T47D (cell line): ENCODE measurements at regions not wholly inside any gene's neighbourhood (a gene's known extent, or its start where the extent isn't known, plus 50 kb on each side); places are given as distances from the start of the nearest gene placed in this dataset.

Experiments used
- DNase-seq, 2 experiments: peaks; one replicate each; pipeline versions ENCODE4 v3.0.0 to v3.0.0-alpha.2; 2011 to 2012; ENCODE audit warnings: low read depth in 1 of 2, low spot score in 1 of 2
- JUND ChIP-seq: IDR thresholded peaks from 2 replicates; pipeline ENCODE4 v1.6.1; 2012; ENCODE audit warnings: low read depth
- in situ Hi-C: cut with HindIII; loops from 2 replicates; pipeline ENCODE4 v1.10.0; 2016; ENCODE audit warnings: low sequenced_read_pairs, low pct_unique_long_range_greater_than_20kb

GRCh38 chr4:95963456-95963855 is 123.6 kb downstream of the PDHA2 start:
- DNase-seq: no peak
- no peak for TF ChIP-seq JUND
- in situ Hi-C loops: no loop called here

- DNase-seq: no peak
- in situ Hi-C loops: no loop called here
- no peak for TF ChIP-seq JUND
Observed at GRCh38 chr4:95979961-95980876, 140.3 kb downstream of the PDHA2 start.

- TF ChIP-seq JUND: no peak
- in situ Hi-C loops: no loop called here
- no peak for DNase-seq
Observed at GRCh38 chr4:95980877-95981360, 141.0 kb downstream of the PDHA2 start.

- in situ Hi-C loops: no loop called here
- DNase-seq: no peak
- TF ChIP-seq JUND: no peak
Observed at GRCh38 chr4:95981591-95981990, 141.7 kb downstream of the PDHA2 start.

GRCh38 chr4:95982516-95982915 is 142.6 kb downstream of the PDHA2 start:
- DNase-seq: no peak
- in situ Hi-C loops: no loop called here
- no peak for TF ChIP-seq JUND

- no peak for TF ChIP-seq JUND
- no peak for DNase-seq
- in situ Hi-C loops: no loop called here
Observed at GRCh38 chr4:95984081-95984480, 144.2 kb downstream of the PDHA2 start.

GRCh38 chr4:95985051-95985450 is 145.2 kb downstream of the PDHA2 start:
- DNase-seq: no peak
- no peak for TF ChIP-seq JUND
- in situ Hi-C loops: no loop called here

- TF ChIP-seq JUND: no peak
- no peak for DNase-seq
- in situ Hi-C loops: no loop called here
Observed at GRCh38 chr4:95985791-95986550, 146.1 kb downstream of the PDHA2 start.

- TF ChIP-seq JUND: no peak
- in situ Hi-C loops: no loop called here
- DNase-seq: no peak
Observed at GRCh38 chr4:95987851-95988250, 148.0 kb downstream of the PDHA2 start.

GRCh38 chr4:95998311-95998710 is 158.4 kb downstream of the PDHA2 start:
- no peak for TF ChIP-seq JUND
- in situ Hi-C loops: no loop called here
- DNase-seq: no peak

GRCh38 chr4:96003951-96004740 is 164.3 kb downstream of the PDHA2 start:
- in situ Hi-C loops: no loop called here
- no peak for DNase-seq
- no peak for TF ChIP-seq JUND

GRCh38 chr4:96009427-96010119 is 169.7 kb downstream of the PDHA2 start:
- in situ Hi-C loops: no loop called here
- DNase-seq: no peak
- TF ChIP-seq JUND: no peak
